Esophagus (tissue), 2 donors: ENCODE measurements at regions not wholly inside any gene's neighbourhood (a gene's known extent, or its start where the extent isn't known, plus 50 kb on each side); places are given as distances from the start of the nearest gene placed in this dataset.

Experiments
- H3K27ac ChIP-seq, 2 donors: one replicate each; pipeline ENCODE4 v1.5.1; 2013; ENCODE audit warnings: low read depth in 2 of 2, mild to moderate bottlenecking in 2 of 2, inconsistent platforms in 1 of 2, low read length in 1 of 2, moderate library complexity in 1 of 2
- H3K27me3 ChIP-seq, 2 donors: one replicate each; pipeline ENCODE4 v1.6.1; 2013; ENCODE audit warnings: low read length in 2 of 2, control low read depth in 1 of 2, mild to moderate bottlenecking in 1 of 2; ENCODE audit not compliant: insufficient read depth in 2 of 2, control insufficient read depth in 1 of 2
- H3K36me3 ChIP-seq, 2 donors: one replicate each; pipeline ENCODE4 v1.6.1; 2013; ENCODE audit warnings: low read length in 1 of 2; ENCODE audit not compliant: control insufficient read depth in 2 of 2, insufficient read depth in 2 of 2
- H3K4me1 ChIP-seq, 2 donors: one replicate each; pipeline ENCODE4 v1.6.1; 2013; ENCODE audit warnings: low read length in 1 of 2; ENCODE audit not compliant: control insufficient read depth in 2 of 2, insufficient read depth in 2 of 2
- H3K4me3 ChIP-seq, 2 donors: one replicate each; pipeline ENCODE4 v1.5.1; 2013; ENCODE audit warnings: low read length in 2 of 2, mild to moderate bottlenecking in 2 of 2, low read depth in 1 of 2, moderate library complexity in 1 of 2
- H3K9me3 ChIP-seq, 2 donors: one replicate each; pipeline ENCODE4 v1.6.1; 2013; ENCODE audit warnings: mild to moderate bottlenecking in 2 of 2, low read depth in 1 of 2, low read length in 1 of 2, moderate library complexity in 1 of 2; ENCODE audit not compliant: control insufficient read depth in 2 of 2, insufficient read depth in 1 of 2
- WGBS, 2 donors: extraction: QIAGEN DNeasy Blood & Tissue Kit; methylation state at CpG; one replicate each; pipeline ENCODE4 v1.1.7; 2013; 5-methylcytosine and 5-hydroxymethylcytosine counted together
- donor health status: healthy with polysubstance abuse.
- donor health status: Bipolar disorder and iron deficiency.

- Histone ChIP-seq H3K9me3 (no peaks in the 10 kb centered on the region), H3K36me3 (no peaks in the 10 kb centered on the region), H3K4me3 (no peak overlapping the region), H3K27me3 (no peaks in the 10 kb centered on the region), H3K4me1 (no peaks in the 10 kb centered on the region), H3K27ac (no peak overlapping the region)
- WGBS, 2 donors = 84 to 85% methylated on average over 5 of the region's 5 CpGs
These were observed 367.3 kb downstream of the GRIA2 start for GRCh38 chr4:157587681-157588423.

- WGBS, 2 donors = 84 to 91% methylated on average over 2 of the region's 2 CpGs
These were observed 361.6 kb downstream of the GRIA2 start for GRCh38 chr4:157582141-157582540.

GRCh38 chr4:157576671-157577217 is 356.2 kb downstream of the GRIA2 start:
- H3K27me3 ChIP-seq = no peaks in the 10 kb centered on the region
- no peaks in the 10 kb centered on the region for H3K4me1 ChIP-seq
- 67 to 70% methylated on average over 4 of the region's 4 CpGs for WGBS, 2 donors
- no peak overlapping the region for H3K27ac ChIP-seq
- no peaks in the 10 kb centered on the region for H3K9me3 ChIP-seq
- H3K36me3 ChIP-seq = no peaks in the 10 kb centered on the region
- H3K4me3 ChIP-seq = no peak overlapping the region

More at GRCh38 chr4:157582141-157582540, 361.6 kb downstream of the GRIA2 start:
- Histone ChIP-seq H3K27me3 (no peaks in the 10 kb centered on the region), H3K36me3 (no peaks in the 10 kb centered on the region), H3K4me3 (no peak overlapping the region), H3K9me3 (no peaks in the 10 kb centered on the region), H3K4me1 (no peaks in the 10 kb centered on the region), H3K27ac (no peak overlapping the region)

- Histone ChIP-seq H3K4me3 (no peak overlapping the region), H3K4me1 (no peaks in the 10 kb centered on the region), H3K36me3 (no peaks in the 10 kb centered on the region), H3K27ac (no peak overlapping the region), H3K9me3 (no peaks in the 10 kb centered on the region), H3K27me3 (no peaks in the 10 kb centered on the region)
- 94 to 97% methylated on average over 8 of the region's 8 CpGs for WGBS, 2 donors
These were observed 354.8 kb downstream of the GRIA2 start for GRCh38 chr4:157575339-157575738.

- Histone ChIP-seq H3K4me1 (no peaks in the 10 kb centered on the region), H3K36me3 (no peaks in the 10 kb centered on the region), H3K9me3 (no peaks in the 10 kb centered on the region), H3K27me3 (no peaks in the 10 kb centered on the region), H3K4me3 (no peak overlapping the region), H3K27ac (no peak overlapping the region)
- WGBS, 2 donors = 89 to 90% methylated on average over 7 of the region's 7 CpGs
These were observed 354.1 kb downstream of the GRIA2 start for GRCh38 chr4:157574606-157575005.

- Histone ChIP-seq H3K27me3 (no peaks in the 10 kb centered on the region), H3K27ac (no peak overlapping the region), H3K9me3 (no peaks in the 10 kb centered on the region), H3K36me3 (no peaks in the 10 kb centered on the region), H3K4me3 (no peak overlapping the region), H3K4me1 (no peaks in the 10 kb centered on the region)
- 43 to 51% methylated on average over 3 of the region's 3 CpGs for WGBS, 2 donors
These were observed 352.4 kb downstream of the GRIA2 start for GRCh38 chr4:157572951-157573350.

GRCh38 chr4:157572284-157572683 is 351.8 kb downstream of the GRIA2 start:
- no peaks in the 10 kb centered on the region for H3K27me3 ChIP-seq
- no peaks in the 10 kb centered on the region for H3K9me3 ChIP-seq
- WGBS, 2 donors = 64 to 66% methylated on average over 2 of the region's 2 CpGs
- H3K4me1 ChIP-seq = no peaks in the 10 kb centered on the region
- H3K4me3 ChIP-seq = no peak overlapping the region
- no peaks in the 10 kb centered on the region for H3K36me3 ChIP-seq
- H3K27ac ChIP-seq = no peak overlapping the region

GRCh38 chr4:157564771-157565170 is 344.2 kb downstream of the GRIA2 start:
- Histone ChIP-seq H3K9me3 (peaks cover 0 to 2% of the 10 kb centered on the region in 2 donors), H3K27ac (no peak overlapping the region), H3K4me1 (no peaks in the 10 kb centered on the region), H3K4me3 (no peak overlapping the region), H3K27me3 (no peaks in the 10 kb centered on the region), H3K36me3 (no peaks in the 10 kb centered on the region)
- WGBS, 2 donors = 47 to 48% methylated on average over 2 of the region's 2 CpGs

GRCh38 chr4:157564218-157564617 is 343.7 kb downstream of the GRIA2 start:
- H3K4me1 ChIP-seq = no peaks in the 10 kb centered on the region
- WGBS, 2 donors = 51 to 59% methylated on average over 2 of the region's 2 CpGs
- H3K27ac ChIP-seq = no peak overlapping the region
- H3K4me3 ChIP-seq = no peak overlapping the region
- H3K36me3 ChIP-seq = no peaks in the 10 kb centered on the region
- H3K27me3 ChIP-seq = no peaks in the 10 kb centered on the region
- peaks cover 0 to 2% of the 10 kb centered on the region in 2 donors for H3K9me3 ChIP-seq

GRCh38 chr4:157558016-157558415 is 337.5 kb downstream of the GRIA2 start:
- Histone ChIP-seq H3K4me3 (no peak overlapping the region), H3K36me3 (no peaks in the 10 kb centered on the region), H3K9me3 (peaks cover 0 to 2% of the 10 kb centered on the region in 2 donors), H3K27ac (no peak overlapping the region), H3K4me1 (no peaks in the 10 kb centered on the region), H3K27me3 (no peaks in the 10 kb centered on the region)
- 57 to 80% methylated on average over 2 of the region's 2 CpGs for WGBS, 2 donors
